ENCODE measurements at regions not wholly inside any gene's neighbourhood (a gene's known extent, or its start where the extent isn't known, plus 50 kb on each side); places are given as distances from the start of the nearest gene placed in this dataset.

DNA sequence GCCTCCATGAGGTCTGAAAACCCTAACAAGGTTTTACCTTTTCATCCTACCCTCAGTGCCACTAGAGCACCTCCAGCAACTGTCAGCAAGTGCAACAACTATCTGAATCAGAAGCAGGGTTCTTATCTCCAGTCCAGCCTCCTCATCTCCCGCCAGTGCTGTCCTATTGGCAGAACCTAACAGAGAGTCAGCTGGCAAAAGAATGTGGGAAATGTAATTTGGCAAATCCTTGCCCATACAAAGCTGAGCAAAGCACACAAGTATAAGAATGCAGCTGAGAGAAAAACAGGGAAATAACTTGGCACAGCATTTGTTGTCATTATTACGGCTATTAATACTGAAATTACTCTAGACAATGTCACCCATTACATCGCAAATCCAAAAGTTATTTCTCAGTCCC is 124.2 kb downstream of the ATP6V1G3 start:
- Histone ChIP-seq H3K27me3 (ENCODE audit: insufficient read depth, low read depth, low read length) (no peaks in the 10 kb centered on the region), H3K9me3 (ENCODE audit: low read length) (no peaks in the 10 kb centered on the region), H3K36me3 (ENCODE audit: insufficient read depth, low read length) (no peaks in the 10 kb centered on the region), H4K20me1 (ENCODE audit: insufficient read depth) (no peaks in the 10 kb centered on the region), H3K4me3 (ENCODE audit: low read length) (no peak overlapping the region), H3F3A (ENCODE audit: insufficient read depth, low read length, poor library complexity, severe bottlenecking) (no peaks in the 10 kb centered on the region), H3K4me2 (ENCODE audit: low read length) (no peak overlapping the region), H3K9me2 (ENCODE audit: insufficient read depth, low read length) (no peaks in the 10 kb centered on the region), H3K27ac (ENCODE audit: low read length) (no peak overlapping the region), H2AFZ (ENCODE audit: low read depth, low read length) (no peak overlapping the region), H3K9ac (ENCODE audit: low read length) (no peak overlapping the region), H3K79me2 (replicated peaks; ENCODE audit: insufficient read depth, low read length) (no peaks in the 10 kb centered on the region)
- TF ChIP-seq POLR2AphosphoS5 (IDR thresholded peaks at IDR 0.05): no peak
- no peak for TF ChIP-seq MXI1 (conservative IDR thresholded peaks at IDR 0.05; ENCODE audit: poor library complexity, severe bottlenecking)
- TF ChIP-seq, protein P1, sequence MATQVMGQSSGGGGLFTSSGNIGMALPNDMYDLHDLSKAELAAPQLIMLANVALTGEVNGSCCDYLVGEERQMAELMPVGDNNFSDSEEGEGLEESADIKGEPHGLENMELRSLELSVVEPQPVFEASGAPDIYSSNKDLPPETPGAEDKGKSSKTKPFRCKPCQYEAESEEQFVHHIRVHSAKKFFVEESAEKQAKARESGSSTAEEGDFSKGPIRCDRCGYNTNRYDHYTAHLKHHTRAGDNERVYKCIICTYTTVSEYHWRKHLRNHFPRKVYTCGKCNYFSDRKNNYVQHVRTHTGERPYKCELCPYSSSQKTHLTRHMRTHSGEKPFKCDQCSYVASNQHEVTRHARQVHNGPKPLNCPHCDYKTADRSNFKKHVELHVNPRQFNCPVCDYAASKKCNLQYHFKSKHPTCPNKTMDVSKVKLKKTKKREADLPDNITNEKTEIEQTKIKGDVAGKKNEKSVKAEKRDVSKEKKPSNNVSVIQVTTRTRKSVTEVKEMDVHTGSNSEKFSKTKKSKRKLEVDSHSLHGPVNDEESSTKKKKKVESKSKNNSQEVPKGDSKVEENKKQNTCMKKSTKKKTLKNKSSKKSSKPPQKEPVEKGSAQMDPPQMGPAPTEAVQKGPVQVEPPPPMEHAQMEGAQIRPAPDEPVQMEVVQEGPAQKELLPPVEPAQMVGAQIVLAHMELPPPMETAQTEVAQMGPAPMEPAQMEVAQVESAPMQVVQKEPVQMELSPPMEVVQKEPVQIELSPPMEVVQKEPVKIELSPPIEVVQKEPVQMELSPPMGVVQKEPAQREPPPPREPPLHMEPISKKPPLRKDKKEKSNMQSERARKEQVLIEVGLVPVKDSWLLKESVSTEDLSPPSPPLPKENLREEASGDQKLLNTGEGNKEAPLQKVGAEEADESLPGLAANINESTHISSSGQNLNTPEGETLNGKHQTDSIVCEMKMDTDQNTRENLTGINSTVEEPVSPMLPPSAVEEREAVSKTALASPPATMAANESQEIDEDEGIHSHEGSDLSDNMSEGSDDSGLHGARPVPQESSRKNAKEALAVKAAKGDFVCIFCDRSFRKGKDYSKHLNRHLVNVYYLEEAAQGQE (IDR thresholded peaks at IDR 0.05; ENCODE audit: borderline replicate concordance): no peak
- no peak for TF ChIP-seq RAD21 (conservative IDR thresholded peaks at IDR 0.05)
- TF ChIP-seq, protein P2, sequence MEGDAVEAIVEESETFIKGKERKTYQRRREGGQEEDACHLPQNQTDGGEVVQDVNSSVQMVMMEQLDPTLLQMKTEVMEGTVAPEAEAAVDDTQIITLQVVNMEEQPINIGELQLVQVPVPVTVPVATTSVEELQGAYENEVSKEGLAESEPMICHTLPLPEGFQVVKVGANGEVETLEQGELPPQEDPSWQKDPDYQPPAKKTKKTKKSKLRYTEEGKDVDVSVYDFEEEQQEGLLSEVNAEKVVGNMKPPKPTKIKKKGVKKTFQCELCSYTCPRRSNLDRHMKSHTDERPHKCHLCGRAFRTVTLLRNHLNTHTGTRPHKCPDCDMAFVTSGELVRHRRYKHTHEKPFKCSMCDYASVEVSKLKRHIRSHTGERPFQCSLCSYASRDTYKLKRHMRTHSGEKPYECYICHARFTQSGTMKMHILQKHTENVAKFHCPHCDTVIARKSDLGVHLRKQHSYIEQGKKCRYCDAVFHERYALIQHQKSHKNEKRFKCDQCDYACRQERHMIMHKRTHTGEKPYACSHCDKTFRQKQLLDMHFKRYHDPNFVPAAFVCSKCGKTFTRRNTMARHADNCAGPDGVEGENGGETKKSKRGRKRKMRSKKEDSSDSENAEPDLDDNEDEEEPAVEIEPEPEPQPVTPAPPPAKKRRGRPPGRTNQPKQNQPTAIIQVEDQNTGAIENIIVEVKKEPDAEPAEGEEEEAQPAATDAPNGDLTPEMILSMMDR (IDR thresholded peaks at IDR 0.05; ENCODE audit: poor library complexity, severe bottlenecking): no peak
- TF ChIP-seq EP300 (conservative IDR thresholded peaks at IDR 0.05; ENCODE audit: poor library complexity, severe bottlenecking): no peak
- TF ChIP-seq SMC3 (conservative IDR thresholded peaks at IDR 0.05; ENCODE audit: poor library complexity): no peak
- TF ChIP-seq TAF1 (IDR thresholded peaks at IDR 0.05; ENCODE audit: low read depth): no peak
- TF ChIP-seq EZH2 (IDR thresholded peaks at IDR 0.05; ENCODE audit: borderline replicate concordance, insufficient read depth, low read length, poor library complexity, severe bottlenecking): no peak

DNA sequence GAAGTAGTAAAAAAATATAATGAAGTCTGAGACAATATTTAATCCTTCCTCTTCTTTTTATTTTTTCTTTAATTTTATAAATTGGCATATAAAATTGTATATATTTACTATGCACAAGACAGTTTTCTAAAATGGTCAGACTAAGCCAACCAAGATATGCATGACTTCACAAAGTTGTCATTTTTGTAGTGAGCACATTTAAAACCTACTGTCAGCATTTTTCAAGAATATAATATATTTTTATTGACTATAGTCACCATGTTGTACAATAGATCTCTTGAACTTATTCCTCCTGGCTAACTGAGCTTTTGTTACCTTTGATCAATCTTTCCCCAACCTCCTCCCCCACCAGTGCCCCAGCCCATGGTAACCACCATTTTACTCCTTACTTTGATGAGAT is 129.2 kb downstream of the ATP6V1G3 start:
- TF ChIP-seq EZH2 (IDR thresholded peaks at IDR 0.05; ENCODE audit: borderline replicate concordance, insufficient read depth, low read length, poor library complexity, severe bottlenecking) (no peak), MXI1 (conservative IDR thresholded peaks at IDR 0.05; ENCODE audit: poor library complexity, severe bottlenecking) (no peak), TAF1 (IDR thresholded peaks at IDR 0.05; ENCODE audit: low read depth) (no peak)
- H3K27ac ChIP-seq (ENCODE audit: low read length): no peak overlapping the region
- H2AFZ ChIP-seq (ENCODE audit: low read depth, low read length): no peak overlapping the region
- no peak overlapping the region for H3K9ac ChIP-seq (ENCODE audit: low read length)
- no peaks in the 10 kb centered on the region for H3K9me3 ChIP-seq (ENCODE audit: low read length)
- no peaks in the 10 kb centered on the region for H4K20me1 ChIP-seq (ENCODE audit: insufficient read depth)
- no peak overlapping the region for H3K4me2 ChIP-seq (ENCODE audit: low read length)
- H3K4me3 ChIP-seq (ENCODE audit: low read length): no peak overlapping the region
- H3K36me3 ChIP-seq (ENCODE audit: insufficient read depth, low read length): no peaks in the 10 kb centered on the region
- H3F3A ChIP-seq (ENCODE audit: insufficient read depth, low read length, poor library complexity, severe bottlenecking): no peaks in the 10 kb centered on the region
- no peaks in the 10 kb centered on the region for H3K79me2 ChIP-seq (replicated peaks; ENCODE audit: insufficient read depth, low read length)
- H3K9me2 ChIP-seq (ENCODE audit: insufficient read depth, low read length): no peaks in the 10 kb centered on the region
- H3K27me3 ChIP-seq (ENCODE audit: insufficient read depth, low read depth, low read length): no peaks in the 10 kb centered on the region

DNA sequence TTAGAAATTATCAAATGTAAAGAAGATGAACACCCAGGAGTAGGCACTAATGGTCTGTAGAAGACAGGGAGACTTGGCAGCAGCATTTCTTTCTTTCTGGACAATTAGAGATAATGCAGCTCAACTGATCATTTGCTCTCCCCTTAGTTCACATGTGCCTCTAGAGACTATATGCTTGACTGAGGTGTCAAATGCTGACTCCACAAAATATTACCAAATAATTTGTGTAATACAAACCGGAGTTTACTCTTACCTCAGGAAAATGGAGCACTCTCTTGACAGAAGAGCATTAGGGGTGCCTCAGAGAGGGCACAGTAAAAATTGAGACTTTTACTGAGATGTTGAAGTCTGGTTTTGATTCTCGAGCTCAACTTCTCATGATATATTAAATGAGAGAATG is 131.8 kb downstream of the ATP6V1G3 start:
- no peak overlapping the region for H3K4me2 ChIP-seq (ENCODE audit: low read length)
- no peak overlapping the region for H2AFZ ChIP-seq (ENCODE audit: low read depth, low read length)
- no peaks in the 10 kb centered on the region for H3K9me2 ChIP-seq (ENCODE audit: insufficient read depth, low read length)
- no peaks in the 10 kb centered on the region for H3K79me2 ChIP-seq (replicated peaks; ENCODE audit: insufficient read depth, low read length)
- H3K4me3 ChIP-seq (ENCODE audit: low read length): no peak overlapping the region
- no peaks in the 10 kb centered on the region for H3F3A ChIP-seq (ENCODE audit: insufficient read depth, low read length, poor library complexity, severe bottlenecking)
- H3K9me3 ChIP-seq (ENCODE audit: low read length): no peaks in the 10 kb centered on the region
- H3K9ac ChIP-seq (ENCODE audit: low read length): no peak overlapping the region
- no peaks in the 10 kb centered on the region for H3K36me3 ChIP-seq (ENCODE audit: insufficient read depth, low read length)
- H3K27me3 ChIP-seq (ENCODE audit: insufficient read depth, low read depth, low read length): no peaks in the 10 kb centered on the region
- no peak overlapping the region for H3K27ac ChIP-seq (ENCODE audit: low read length)
- no peaks in the 10 kb centered on the region for H4K20me1 ChIP-seq (ENCODE audit: insufficient read depth)
- TF ChIP-seq MXI1 (conservative IDR thresholded peaks at IDR 0.05; ENCODE audit: poor library complexity, severe bottlenecking) (no peak), EZH2 (IDR thresholded peaks at IDR 0.05; ENCODE audit: borderline replicate concordance, insufficient read depth, low read length, poor library complexity, severe bottlenecking) (no peak), TAF1 (IDR thresholded peaks at IDR 0.05; ENCODE audit: low read depth) (no peak), POLR2AphosphoS5 (IDR thresholded peaks at IDR 0.05) (no peak), EP300 (conservative IDR thresholded peaks at IDR 0.05; ENCODE audit: poor library complexity, severe bottlenecking) (no peak), SMC3 (conservative IDR thresholded peaks at IDR 0.05; ENCODE audit: poor library complexity) (no peak), RAD21 (conservative IDR thresholded peaks at IDR 0.05) (no peak)
- TF ChIP-seq, protein P2 (IDR thresholded peaks at IDR 0.05; ENCODE audit: poor library complexity, severe bottlenecking): no peak
- TF ChIP-seq, protein P1 (IDR thresholded peaks at IDR 0.05; ENCODE audit: borderline replicate concordance): no peak
